Vagina (tissue), 2 donors: ENCODE measurements at regions not wholly inside any gene's neighbourhood (a gene's known extent, or its start where the extent isn't known, plus 50 kb on each side); places are given as distances from the start of the nearest gene placed in this dataset.

Experiments used
- CTCF ChIP-seq, 3 experiments: fragments of 450-650 bp in 2 of 3; fragments of 200-600 bp in 1 of 3; sonication (generic) in 1 of 3; IDR thresholded peaks; one replicate each; pipeline ENCODE4 v1.5.1; 2017 to 2019; ENCODE audit warnings: antibody characterized with exemption in 3 of 3, mild to moderate bottlenecking in 2 of 3, moderate library complexity in 2 of 3
- POLR2A ChIP-seq, 2 donors: fragments of 450-650 bp; IDR thresholded peaks; one replicate each; pipeline ENCODE4 v1.6.1; 2017; ENCODE audit warnings: antibody characterized with exemption in 2 of 2, mild to moderate bottlenecking in 2 of 2, moderate library complexity in 2 of 2

GRCh38 chr7:115178835-115179234 lies 256.9 kb downstream of the MDFIC start:
- TF ChIP-seq POLR2A (IDR thresholded peaks at IDR 0.05) (no peak), CTCF (IDR thresholded peaks at IDR 0.05) (no peak)
